IMR-90 (cell line): ENCODE measurements at regions not wholly inside any gene's neighbourhood (a gene's known extent, or its start where the extent isn't known, plus 50 kb on each side); places are given as distances from the start of the nearest gene placed in this dataset.

Experiments used
- POLR2A ChIP-seq: IDR thresholded peaks from 2 replicates; pipeline ENCODE4 v1.6.1; 2012; ENCODE audit warnings: mild to moderate bottlenecking, low read depth, low read length
- RAD21 ChIP-seq: IDR thresholded peaks from 2 replicates; pipeline ENCODE4 v1.6.1; 2012; ENCODE audit warnings: low read length, improper control_type of control experiment
- TF ChIP-seq, protein P1 (sequence below): conservative IDR thresholded peaks from 2 replicates; pipeline ENCODE4 v1.5.1; 2012; ENCODE audit warnings: mild to moderate bottlenecking, low read depth, low read length, improper control_type of control experiment

DNA sequence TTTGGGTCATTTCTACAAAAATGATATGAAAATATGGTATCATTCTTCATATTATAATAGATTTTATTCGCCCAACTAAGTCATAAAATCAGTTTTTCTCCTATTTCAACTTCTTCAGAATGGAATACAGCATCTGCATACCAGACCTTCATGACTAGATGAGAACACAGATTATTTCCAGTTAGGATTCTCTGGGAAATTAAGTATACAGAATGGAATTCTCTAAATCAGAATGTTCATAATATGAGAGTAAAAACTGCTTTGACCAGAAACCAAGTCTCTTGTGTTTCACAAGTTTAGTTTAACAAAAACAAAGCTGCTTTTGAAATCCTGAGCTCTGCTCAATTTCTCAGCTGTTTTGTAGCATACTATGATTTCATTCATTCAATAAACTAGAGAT lies 160.3 kb upstream of the SEMA3A start:
- TF ChIP-seq RAD21, result no peak
- TF ChIP-seq, protein P1, sequence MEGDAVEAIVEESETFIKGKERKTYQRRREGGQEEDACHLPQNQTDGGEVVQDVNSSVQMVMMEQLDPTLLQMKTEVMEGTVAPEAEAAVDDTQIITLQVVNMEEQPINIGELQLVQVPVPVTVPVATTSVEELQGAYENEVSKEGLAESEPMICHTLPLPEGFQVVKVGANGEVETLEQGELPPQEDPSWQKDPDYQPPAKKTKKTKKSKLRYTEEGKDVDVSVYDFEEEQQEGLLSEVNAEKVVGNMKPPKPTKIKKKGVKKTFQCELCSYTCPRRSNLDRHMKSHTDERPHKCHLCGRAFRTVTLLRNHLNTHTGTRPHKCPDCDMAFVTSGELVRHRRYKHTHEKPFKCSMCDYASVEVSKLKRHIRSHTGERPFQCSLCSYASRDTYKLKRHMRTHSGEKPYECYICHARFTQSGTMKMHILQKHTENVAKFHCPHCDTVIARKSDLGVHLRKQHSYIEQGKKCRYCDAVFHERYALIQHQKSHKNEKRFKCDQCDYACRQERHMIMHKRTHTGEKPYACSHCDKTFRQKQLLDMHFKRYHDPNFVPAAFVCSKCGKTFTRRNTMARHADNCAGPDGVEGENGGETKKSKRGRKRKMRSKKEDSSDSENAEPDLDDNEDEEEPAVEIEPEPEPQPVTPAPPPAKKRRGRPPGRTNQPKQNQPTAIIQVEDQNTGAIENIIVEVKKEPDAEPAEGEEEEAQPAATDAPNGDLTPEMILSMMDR, result no peak
- TF ChIP-seq POLR2A, result no peak
